ENCODE measurements at regions not wholly inside any gene's neighbourhood (a gene's known extent, or its start where the extent isn't known, plus 50 kb on each side); places are given as distances from the start of the nearest gene placed in this dataset.

- no peak overlapping the region for H3K4me3 ChIP-seq (ENCODE audit: low read depth, low read length)
- no peak for TF ChIP-seq CTCF (IDR thresholded peaks at IDR 0.05; ENCODE audit: borderline replicate concordance, insufficient read depth, low read depth, low read length)
These were observed 421.3 kb upstream of the FZD8 start for GRCh38 chr10:36063396-36063795.

DNA sequence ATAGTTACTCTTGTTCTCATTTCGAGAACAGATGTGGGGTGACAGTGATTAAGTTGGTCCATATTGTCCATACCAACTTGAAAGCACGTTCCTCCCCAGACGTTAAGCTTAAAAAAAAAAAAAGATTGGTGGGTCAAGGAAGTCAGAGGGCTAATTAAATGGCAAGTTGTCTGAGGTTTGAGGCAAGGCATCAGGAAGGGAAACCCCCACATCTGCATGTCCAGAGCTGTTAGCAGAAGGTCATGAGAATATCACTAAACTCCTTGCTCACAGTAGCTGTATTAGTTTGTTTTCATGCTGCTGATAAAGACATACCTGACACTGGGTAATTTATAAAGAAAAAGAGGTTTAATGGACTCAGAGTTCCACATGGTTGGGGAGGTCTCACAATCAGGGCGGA lies 415.6 kb upstream of the FZD8 start:
- H3K4me3 ChIP-seq (ENCODE audit: low read depth, low read length): no peak overlapping the region
- no peak for TF ChIP-seq CTCF (IDR thresholded peaks at IDR 0.05; ENCODE audit: borderline replicate concordance, insufficient read depth, low read depth, low read length)

DNA sequence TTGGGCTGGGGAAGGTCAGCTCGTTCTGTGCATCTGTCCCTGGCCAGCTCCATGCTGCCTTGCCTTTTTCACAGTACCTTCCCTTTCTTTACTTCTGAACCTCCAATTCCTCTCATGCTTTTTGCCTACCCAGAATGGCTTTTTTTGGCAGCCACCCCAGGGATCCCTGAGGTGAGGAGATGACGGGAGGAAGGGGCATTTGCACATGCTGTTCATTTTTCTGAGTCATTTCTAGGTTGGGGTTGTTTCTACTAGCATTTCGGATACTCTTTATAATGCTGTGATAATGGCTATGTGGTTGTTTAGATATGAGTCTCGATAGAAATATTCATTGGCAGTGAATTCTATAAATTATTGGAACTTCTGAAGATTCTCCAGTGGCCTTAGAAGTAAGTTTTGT lies 415.1 kb upstream of the FZD8 start:
- TF ChIP-seq CTCF (IDR thresholded peaks at IDR 0.05; ENCODE audit: borderline replicate concordance, insufficient read depth, low read depth, low read length): no peak
- no peak overlapping the region for H3K4me3 ChIP-seq (ENCODE audit: low read depth, low read length)

- H3K4me3 ChIP-seq (ENCODE audit: low read depth, low read length): no peak overlapping the region
- TF ChIP-seq CTCF (IDR thresholded peaks at IDR 0.05; ENCODE audit: borderline replicate concordance, insufficient read depth, low read depth, low read length): no peak
These were observed 411.7 kb upstream of the FZD8 start for GRCh38 chr10:36053775-36054174.

- no peak for TF ChIP-seq CTCF (IDR thresholded peaks at IDR 0.05; ENCODE audit: borderline replicate concordance, insufficient read depth, low read depth, low read length)
- H3K4me3 ChIP-seq (ENCODE audit: low read depth, low read length): no peak overlapping the region
These were observed 411.2 kb upstream of the FZD8 start for GRCh38 chr10:36053271-36053670.

DNA sequence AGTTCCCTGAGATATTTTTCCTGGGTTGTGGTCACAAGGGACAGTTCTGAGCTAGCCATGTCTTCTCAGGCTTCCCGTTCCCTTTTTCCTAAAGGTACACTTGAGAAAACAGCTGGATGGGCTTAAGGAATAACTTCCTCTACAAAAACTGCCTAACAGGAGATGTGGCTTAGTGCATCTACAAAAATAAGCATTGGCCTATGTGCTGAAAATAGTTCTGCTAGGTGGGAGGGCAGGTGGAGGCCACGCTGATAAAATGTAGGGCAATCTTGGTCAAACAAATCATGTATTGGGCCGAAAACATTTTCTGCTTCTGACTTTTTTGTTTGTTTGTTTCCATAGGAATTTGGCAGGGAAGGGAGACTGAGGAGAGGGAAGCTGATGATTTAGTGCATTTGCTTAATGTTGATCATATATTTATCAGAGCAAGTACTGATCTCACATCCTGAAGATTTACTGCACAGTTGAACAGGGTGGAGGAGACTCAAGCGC lies 409.4 kb upstream of the FZD8 start:
- no peak for TF ChIP-seq CTCF (IDR thresholded peaks at IDR 0.05; ENCODE audit: borderline replicate concordance, insufficient read depth, low read depth, low read length)
- H3K4me3 ChIP-seq (ENCODE audit: low read depth, low read length): no peak overlapping the region

- TF ChIP-seq CTCF (IDR thresholded peaks at IDR 0.05; ENCODE audit: borderline replicate concordance, insufficient read depth, low read depth, low read length): no peak
- H3K4me3 ChIP-seq (ENCODE audit: low read depth, low read length): no peak overlapping the region
These were observed 408.8 kb upstream of the FZD8 start for GRCh38 chr10:36050763-36051499.

Data from GM12875 (cell line).